ENCODE measurements at regions not wholly inside any gene's neighbourhood (a gene's known extent, or its start where the extent isn't known, plus 50 kb on each side); places are given as distances from the start of the nearest gene placed in this dataset.

- ChIA-PET CTCF (no interaction called here), POLR2A (ENCODE audit: low non-redundant PET) (no interaction called here)
- DNase-seq (ENCODE audit: low spot score) = no peak
- TF ChIP-seq CTCF (conservative IDR thresholded peaks at IDR 0.05; ENCODE audit: low read depth) = no peak
- no peak overlapping the region for H3K27ac ChIP-seq
Observed at GRCh38 chr1:22327411-22327810, 124.2 kb upstream of the ZBTB40 start.

- ChIA-PET CTCF (interaction anchor here (0.6 kb wide), 1 partner anchor 797 kb away, joined by 3 read pairs; no protein-coding TSS in a partner anchor), POLR2A (ENCODE audit: low non-redundant PET) (no interaction called here)
- DNase-seq (ENCODE audit: low spot score) = no peak
- TF ChIP-seq CTCF (conservative IDR thresholded peaks at IDR 0.05; ENCODE audit: low read depth) = no peak
- H3K27ac ChIP-seq = no peak overlapping the region
Observed at GRCh38 chr1:22328331-22329147, 123.1 kb upstream of the ZBTB40 start.

GRCh38 chr1:22329148-22329515, 122.5 kb upstream of the ZBTB40 start:
- no peak overlapping the region for H3K27ac ChIP-seq
- CTCF ChIA-PET = no interaction called here
- no peak for DNase-seq (ENCODE audit: low spot score)
- POLR2A ChIA-PET (ENCODE audit: low non-redundant PET) = no interaction called here
- TF ChIP-seq CTCF (conservative IDR thresholded peaks at IDR 0.05; ENCODE audit: low read depth) = no peak

GRCh38 chr1:22330092-22330759, 121.4 kb upstream of the ZBTB40 start:
- ChIA-PET CTCF (interaction anchor here (0.6 kb wide), 1 partner anchor 110 kb away, joined by 5 read pairs; no protein-coding TSS in a partner anchor), POLR2A (ENCODE audit: low non-redundant PET) (no interaction called here)
- no peak for DNase-seq (ENCODE audit: low spot score)
- no peak overlapping the region for H3K27ac ChIP-seq
- TF ChIP-seq CTCF (conservative IDR thresholded peaks at IDR 0.05; ENCODE audit: low read depth) = no peak

GRCh38 chr1:22330760-22331119, 120.9 kb upstream of the ZBTB40 start:
- ChIA-PET POLR2A (ENCODE audit: low non-redundant PET) (no interaction called here), CTCF (interaction anchor here (0.6 kb wide), 1 partner anchor 109 kb away, joined by 5 read pairs; no protein-coding TSS in a partner anchor)
- no peak for DNase-seq (ENCODE audit: low spot score)
- no peak overlapping the region for H3K27ac ChIP-seq
- TF ChIP-seq CTCF (conservative IDR thresholded peaks at IDR 0.05; ENCODE audit: low read depth) = no peak

GRCh38 chr1:22331618-22332423, 119.8 kb upstream of the ZBTB40 start:
- TF ChIP-seq CTCF (conservative IDR thresholded peaks at IDR 0.05; ENCODE audit: low read depth) = no peak
- DNase-seq (ENCODE audit: low spot score) = no peak
- ChIA-PET CTCF (no interaction called here), POLR2A (ENCODE audit: low non-redundant PET) (no interaction called here)
- H3K27ac ChIP-seq = no peak overlapping the region
